WERI-Rb-1 (cell line): ENCODE measurements at regions not wholly inside any gene's neighbourhood (a gene's known extent, or its start where the extent isn't known, plus 50 kb on each side); places are given as distances from the start of the nearest gene placed in this dataset.

ENCODE experiments used
- DNase-seq: peaks from one replicate; pipeline ENCODE4 v3.0.0-alpha.2; 2020
- H3K27ac ChIP-seq: fragments of 250-450 bp; sonication (Bioruptor Pico); 2 replicates; pipeline ENCODE4 v1.5.1; 2020; ENCODE audit warnings: mild to moderate bottlenecking, moderate library complexity
- H3K27me3 ChIP-seq: fragments of 250-450 bp; sonication (Bioruptor Pico); 2 replicates; pipeline ENCODE4 v1.5.1; 2021; ENCODE audit warnings: mild to moderate bottlenecking, low read depth, moderate library complexity; ENCODE audit not compliant: insufficient read depth, severe bottlenecking
- H3K36me3 ChIP-seq: fragments of 250-450 bp; sonication (Bioruptor Pico); 2 replicates; pipeline ENCODE4 v1.5.1; 2020; ENCODE audit warnings: mild to moderate bottlenecking, moderate library complexity
- H3K4me3 ChIP-seq: 2 replicates; pipeline ENCODE4 v1.5.1; 2011; ENCODE audit warnings: low read depth, mild to moderate bottlenecking, control low read depth, low read length
- H3K9me3 ChIP-seq: fragments of 250-450 bp; sonication (Bioruptor Pico); 2 replicates; pipeline ENCODE4 v1.5.1; 2021; ENCODE audit warnings: mild to moderate bottlenecking, moderate library complexity; ENCODE audit not compliant: severe bottlenecking
- TF ChIP-seq, protein P1 (sequence below): IDR thresholded peaks from 2 replicates; pipeline ENCODE4 v1.5.1; 2011; ENCODE audit warnings: low read depth, mild to moderate bottlenecking, control low read depth, inconsistent platforms, low read length

DNA sequence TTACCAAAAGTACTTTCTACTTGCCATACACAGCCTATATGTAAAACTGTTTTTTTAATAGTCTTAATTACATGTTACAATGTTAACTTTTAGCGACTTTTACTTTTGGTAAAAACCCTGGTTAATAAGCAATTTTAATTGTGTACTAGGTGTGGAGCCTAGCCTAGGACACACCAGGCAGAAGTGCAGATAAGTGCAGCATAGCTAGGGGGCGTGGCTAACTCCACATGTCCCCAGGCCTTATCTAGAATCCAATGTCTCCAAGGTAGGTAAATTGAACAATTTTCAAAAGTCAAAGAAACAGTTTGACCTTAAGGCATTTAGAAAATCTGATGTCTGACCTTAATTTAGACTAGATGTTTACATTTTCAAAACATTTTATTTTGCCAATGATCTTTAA is 858.7 kb downstream of the CCSER2 start:
- Histone ChIP-seq H3K27me3 (no peaks in the 10 kb centered on the region), H3K4me3 (no peak overlapping the region), H3K27ac (no peak overlapping the region), H3K9me3 (no peaks in the 10 kb centered on the region), H3K36me3 (no peaks in the 10 kb centered on the region)
- TF ChIP-seq, protein P1, sequence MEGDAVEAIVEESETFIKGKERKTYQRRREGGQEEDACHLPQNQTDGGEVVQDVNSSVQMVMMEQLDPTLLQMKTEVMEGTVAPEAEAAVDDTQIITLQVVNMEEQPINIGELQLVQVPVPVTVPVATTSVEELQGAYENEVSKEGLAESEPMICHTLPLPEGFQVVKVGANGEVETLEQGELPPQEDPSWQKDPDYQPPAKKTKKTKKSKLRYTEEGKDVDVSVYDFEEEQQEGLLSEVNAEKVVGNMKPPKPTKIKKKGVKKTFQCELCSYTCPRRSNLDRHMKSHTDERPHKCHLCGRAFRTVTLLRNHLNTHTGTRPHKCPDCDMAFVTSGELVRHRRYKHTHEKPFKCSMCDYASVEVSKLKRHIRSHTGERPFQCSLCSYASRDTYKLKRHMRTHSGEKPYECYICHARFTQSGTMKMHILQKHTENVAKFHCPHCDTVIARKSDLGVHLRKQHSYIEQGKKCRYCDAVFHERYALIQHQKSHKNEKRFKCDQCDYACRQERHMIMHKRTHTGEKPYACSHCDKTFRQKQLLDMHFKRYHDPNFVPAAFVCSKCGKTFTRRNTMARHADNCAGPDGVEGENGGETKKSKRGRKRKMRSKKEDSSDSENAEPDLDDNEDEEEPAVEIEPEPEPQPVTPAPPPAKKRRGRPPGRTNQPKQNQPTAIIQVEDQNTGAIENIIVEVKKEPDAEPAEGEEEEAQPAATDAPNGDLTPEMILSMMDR, result no peak
- no peak for DNase-seq

DNA sequence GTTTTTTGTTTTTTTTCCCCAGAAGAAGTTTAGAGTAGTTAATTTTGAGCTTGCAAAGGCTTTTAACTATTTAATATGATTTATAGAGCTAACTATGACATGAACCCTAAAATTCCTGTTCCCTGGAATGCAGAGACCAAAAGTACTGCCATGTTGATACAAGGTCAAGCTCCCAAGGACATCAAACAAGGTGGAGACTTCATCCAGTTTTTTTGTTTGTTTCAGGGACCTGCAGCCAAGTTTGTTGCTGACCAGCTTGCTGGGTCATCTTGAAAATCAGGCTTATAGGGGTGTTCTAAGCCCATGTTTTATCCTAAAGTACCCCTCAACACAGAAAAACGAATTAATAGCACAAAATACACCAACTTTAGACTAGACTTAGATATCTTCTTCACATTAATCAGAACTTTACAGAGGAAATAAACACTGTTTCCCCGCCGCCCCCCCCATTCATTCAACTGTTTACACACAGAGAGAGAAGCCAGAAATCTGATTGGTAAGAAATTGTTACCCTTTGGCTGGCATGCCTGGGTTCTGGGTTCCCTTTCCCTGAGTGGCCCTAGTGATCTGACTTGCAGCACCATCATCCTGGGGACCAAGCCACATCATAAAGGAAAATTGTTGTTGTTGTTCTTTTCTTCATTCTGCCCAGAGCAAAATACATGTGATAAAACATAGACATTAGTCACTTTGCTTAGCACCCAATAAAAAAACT is 860.5 kb downstream of the CCSER2 start:
- no peaks in the 10 kb centered on the region for H3K27me3 ChIP-seq
- no peaks in the 10 kb centered on the region for H3K36me3 ChIP-seq
- no peak for DNase-seq
- no peak overlapping the region for H3K27ac ChIP-seq
- no peak overlapping the region for H3K4me3 ChIP-seq
- TF ChIP-seq, protein P1, result no peak
- H3K9me3 ChIP-seq, result no peaks in the 10 kb centered on the region

DNA sequence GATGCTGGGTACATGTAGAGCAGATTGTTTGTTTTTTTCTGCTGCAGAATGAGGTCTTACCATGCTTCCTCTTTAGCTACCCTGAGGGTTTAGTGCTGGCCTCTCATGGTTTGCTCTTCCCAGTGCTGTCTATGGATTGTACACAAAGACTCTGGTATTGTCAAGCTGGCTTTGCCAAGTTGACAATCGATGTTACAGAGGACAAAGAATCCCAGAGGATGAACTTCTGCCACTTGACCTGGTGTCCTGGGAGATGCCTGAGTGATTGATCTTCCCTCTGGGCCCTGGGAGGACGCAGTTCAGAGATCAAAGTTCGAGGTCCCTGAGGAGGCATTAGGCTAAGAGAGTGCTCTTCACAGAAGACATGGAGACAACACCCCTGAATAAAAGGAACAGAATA is 865.4 kb downstream of the CCSER2 start:
- DNase-seq, result no peak
- H3K4me3 ChIP-seq, result no peak overlapping the region
- H3K9me3 ChIP-seq, result no peaks in the 10 kb centered on the region
- H3K36me3 ChIP-seq, result no peaks in the 10 kb centered on the region
- no peak overlapping the region for H3K27ac ChIP-seq
- no peaks in the 10 kb centered on the region for H3K27me3 ChIP-seq
- TF ChIP-seq, protein P1, result no peak

DNA sequence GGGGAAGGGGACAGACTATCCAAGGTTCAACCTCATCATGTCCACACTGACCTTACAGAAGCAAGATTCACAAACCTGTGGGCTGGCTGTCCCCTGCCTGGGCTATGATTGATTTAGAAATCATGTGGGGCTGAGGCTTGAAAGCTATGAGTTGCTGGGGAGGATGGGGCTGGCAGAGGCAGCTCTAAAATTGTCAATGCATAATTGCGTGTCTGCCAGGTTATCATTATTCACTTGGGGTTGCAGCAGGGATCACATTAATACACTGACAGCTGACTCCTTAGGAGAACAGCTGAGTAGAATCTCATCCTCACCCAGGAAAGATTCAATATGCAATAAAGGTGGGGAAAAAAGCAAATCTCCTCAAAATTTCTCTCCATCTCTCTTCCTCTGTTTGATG is 866.3 kb downstream of the CCSER2 start:
- no peak overlapping the region for H3K27ac ChIP-seq
- DNase-seq, result no peak
- TF ChIP-seq, protein P1, result no peak

DNA sequence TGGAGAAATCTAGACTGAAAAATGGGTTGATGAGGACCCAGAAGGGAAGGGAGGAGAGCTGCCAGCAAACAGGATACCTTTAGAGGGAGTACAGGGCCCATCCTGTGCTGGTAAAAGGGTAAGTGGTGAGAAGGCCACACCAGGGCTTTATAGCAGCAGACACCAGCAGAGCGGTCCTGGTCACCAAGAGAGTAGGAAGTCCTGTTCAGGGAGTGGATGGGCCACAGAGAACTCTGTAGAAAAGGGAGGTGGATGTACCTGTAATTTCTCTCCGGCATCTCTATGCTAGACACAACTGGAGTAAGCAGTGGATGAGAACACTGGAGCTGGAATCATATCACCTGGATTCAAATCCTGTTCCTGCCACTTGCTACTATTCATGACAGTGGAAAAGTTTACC is 867.2 kb downstream of the CCSER2 start:
- H3K36me3 ChIP-seq, result no peaks in the 10 kb centered on the region
- H3K4me3 ChIP-seq, result no peak overlapping the region
- H3K9me3 ChIP-seq, result no peaks in the 10 kb centered on the region
- no peaks in the 10 kb centered on the region for H3K27me3 ChIP-seq
- no peak overlapping the region for H3K27ac ChIP-seq
- TF ChIP-seq, protein P1, result no peak
- DNase-seq, result no peak

More for the DNA sequence above, 866.3 kb downstream of the CCSER2 start:
- Histone ChIP-seq H3K27me3 (no peaks in the 10 kb centered on the region), H3K9me3 (no peaks in the 10 kb centered on the region), H3K36me3 (no peaks in the 10 kb centered on the region), H3K4me3 (no peak overlapping the region)

DNA sequence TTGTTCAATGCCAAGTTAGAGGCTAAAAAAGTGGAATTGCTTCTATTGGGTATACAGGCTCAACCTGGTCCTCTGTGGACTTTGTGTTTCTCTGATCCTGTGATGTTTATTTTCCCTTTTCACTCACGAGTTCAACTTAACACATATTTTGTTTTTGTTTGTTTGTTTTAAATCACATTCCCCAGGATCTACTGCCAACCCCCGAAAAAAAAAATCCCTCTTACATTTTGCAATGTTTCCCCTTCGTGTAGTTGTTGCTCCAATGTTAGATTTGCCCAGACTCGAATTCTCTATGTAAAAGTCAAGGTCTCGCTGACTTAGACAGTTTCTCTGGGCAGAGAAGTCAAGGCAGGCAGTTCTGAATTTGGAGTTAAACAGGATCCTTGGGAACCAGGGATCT is 876.4 kb downstream of the CCSER2 start:
- no peaks in the 10 kb centered on the region for H3K36me3 ChIP-seq
- no peak overlapping the region for H3K4me3 ChIP-seq
- H3K27ac ChIP-seq, result no peak overlapping the region
- H3K27me3 ChIP-seq, result no peaks in the 10 kb centered on the region
- H3K9me3 ChIP-seq, result no peaks in the 10 kb centered on the region
- no peak for DNase-seq
- TF ChIP-seq, protein P1, result no peak
